GM12872 (cell line): ENCODE measurements at regions not wholly inside any gene's neighbourhood (a gene's known extent, or its start where the extent isn't known, plus 50 kb on each side); places are given as distances from the start of the nearest gene placed in this dataset.

Experiments
- TF ChIP-seq, protein P1 (sequence below): IDR thresholded peaks from 3 replicates; pipeline ENCODE4 v1.5.1; 2011; ENCODE audit warnings: low read depth, mild to moderate bottlenecking, low read length, moderate library complexity; ENCODE audit not compliant: insufficient read depth

DNA sequence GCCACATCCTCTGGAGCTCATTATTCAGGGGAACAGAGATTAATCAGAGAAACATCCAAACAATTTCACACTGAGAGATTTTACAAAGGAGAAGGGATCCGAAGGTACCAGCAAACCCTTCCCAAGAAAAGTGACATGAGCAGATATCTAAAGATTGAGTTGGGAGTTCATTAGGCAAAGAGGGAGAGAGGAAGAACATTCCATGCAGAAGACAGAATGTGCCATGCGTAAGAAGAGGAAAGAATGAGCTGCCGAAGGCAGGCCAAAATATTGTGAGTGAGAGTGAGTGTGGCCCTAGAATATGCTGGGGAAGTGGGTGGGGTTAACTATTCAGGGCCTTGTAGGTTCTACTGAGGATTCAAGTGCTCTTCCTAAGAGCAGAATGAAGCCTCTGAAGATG, 50.0 kb upstream of the LYVE1 start:
- TF ChIP-seq, protein P1, sequence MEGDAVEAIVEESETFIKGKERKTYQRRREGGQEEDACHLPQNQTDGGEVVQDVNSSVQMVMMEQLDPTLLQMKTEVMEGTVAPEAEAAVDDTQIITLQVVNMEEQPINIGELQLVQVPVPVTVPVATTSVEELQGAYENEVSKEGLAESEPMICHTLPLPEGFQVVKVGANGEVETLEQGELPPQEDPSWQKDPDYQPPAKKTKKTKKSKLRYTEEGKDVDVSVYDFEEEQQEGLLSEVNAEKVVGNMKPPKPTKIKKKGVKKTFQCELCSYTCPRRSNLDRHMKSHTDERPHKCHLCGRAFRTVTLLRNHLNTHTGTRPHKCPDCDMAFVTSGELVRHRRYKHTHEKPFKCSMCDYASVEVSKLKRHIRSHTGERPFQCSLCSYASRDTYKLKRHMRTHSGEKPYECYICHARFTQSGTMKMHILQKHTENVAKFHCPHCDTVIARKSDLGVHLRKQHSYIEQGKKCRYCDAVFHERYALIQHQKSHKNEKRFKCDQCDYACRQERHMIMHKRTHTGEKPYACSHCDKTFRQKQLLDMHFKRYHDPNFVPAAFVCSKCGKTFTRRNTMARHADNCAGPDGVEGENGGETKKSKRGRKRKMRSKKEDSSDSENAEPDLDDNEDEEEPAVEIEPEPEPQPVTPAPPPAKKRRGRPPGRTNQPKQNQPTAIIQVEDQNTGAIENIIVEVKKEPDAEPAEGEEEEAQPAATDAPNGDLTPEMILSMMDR: no peak
